ENCODE measurements at regions not wholly inside any gene's neighbourhood (a gene's known extent, or its start where the extent isn't known, plus 50 kb on each side); places are given as distances from the start of the nearest gene placed in this dataset.
"Not testable (repeated sequence)": the region's sequence is repeated elsewhere in the genome, so short reads cannot be mapped to it uniquely, and the experiment has no call there.

DNA sequence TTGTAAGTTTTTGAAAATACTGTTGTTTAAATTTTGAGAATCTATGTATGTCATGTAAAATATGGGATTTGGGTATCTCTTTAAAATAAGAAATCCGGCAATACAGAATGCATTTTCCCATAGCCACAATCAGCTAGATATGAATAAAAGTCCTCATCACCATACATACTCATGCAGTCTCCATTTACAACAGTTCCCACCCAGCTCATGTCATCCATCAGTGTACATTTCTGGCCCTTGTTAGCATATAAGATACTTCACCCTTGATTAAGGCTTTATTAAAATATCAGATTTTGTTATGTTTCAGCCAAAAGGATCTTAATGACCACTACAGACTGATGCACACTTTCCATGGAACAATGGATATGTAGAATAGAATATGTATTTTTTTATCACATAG is 218.0 kb downstream of the DPY19L2 start:
- DNase-seq (ENCODE audit: extremely low read depth, insufficient read length): no peak
- TF ChIP-seq, protein P1, sequence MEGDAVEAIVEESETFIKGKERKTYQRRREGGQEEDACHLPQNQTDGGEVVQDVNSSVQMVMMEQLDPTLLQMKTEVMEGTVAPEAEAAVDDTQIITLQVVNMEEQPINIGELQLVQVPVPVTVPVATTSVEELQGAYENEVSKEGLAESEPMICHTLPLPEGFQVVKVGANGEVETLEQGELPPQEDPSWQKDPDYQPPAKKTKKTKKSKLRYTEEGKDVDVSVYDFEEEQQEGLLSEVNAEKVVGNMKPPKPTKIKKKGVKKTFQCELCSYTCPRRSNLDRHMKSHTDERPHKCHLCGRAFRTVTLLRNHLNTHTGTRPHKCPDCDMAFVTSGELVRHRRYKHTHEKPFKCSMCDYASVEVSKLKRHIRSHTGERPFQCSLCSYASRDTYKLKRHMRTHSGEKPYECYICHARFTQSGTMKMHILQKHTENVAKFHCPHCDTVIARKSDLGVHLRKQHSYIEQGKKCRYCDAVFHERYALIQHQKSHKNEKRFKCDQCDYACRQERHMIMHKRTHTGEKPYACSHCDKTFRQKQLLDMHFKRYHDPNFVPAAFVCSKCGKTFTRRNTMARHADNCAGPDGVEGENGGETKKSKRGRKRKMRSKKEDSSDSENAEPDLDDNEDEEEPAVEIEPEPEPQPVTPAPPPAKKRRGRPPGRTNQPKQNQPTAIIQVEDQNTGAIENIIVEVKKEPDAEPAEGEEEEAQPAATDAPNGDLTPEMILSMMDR (IDR thresholded peaks at IDR 0.05; ENCODE audit: insufficient read depth, low read length, poor library complexity, severe bottlenecking): no peak
- no peak overlapping the region for H3K4me3 ChIP-seq (replicated peaks; ENCODE audit: low read depth, low read length)

DNA sequence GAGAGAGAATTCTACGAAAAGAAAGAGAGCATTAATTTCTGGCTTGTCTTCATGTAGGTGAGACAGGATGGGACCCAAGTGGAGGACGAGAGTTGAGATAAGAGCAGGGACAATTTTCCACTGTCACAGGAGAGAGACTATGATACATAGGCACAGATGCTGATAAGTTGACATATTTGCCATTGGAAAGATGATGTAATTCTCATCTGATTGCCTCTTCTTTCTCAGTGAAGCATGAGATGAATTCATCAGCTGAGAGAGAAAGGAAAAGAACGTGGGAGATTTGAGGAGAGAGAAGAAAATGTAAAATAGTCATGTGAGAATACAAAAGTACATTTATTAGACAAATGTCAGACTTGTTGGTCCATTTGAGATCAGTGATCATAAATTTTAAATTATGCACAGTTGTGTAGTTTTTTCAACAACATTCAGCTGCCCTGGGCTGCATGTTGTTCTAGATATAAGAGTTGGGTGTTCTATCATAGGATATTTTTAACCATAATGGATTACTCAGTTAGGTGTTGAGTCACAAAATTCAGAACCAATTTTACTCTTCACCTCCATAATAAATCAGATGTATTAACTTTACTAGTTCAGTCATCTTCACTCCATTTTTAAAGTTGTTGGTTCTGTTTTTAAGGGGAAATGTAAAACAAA is 222.9 kb downstream of the DPY19L2 start:
- Histone ChIP-seq H3K27me3 (replicated peaks; ENCODE audit: control insufficient read depth, insufficient read depth, low read length) (no peaks in the 10 kb centered on the region), H3K36me3 (ENCODE audit: control insufficient read depth, insufficient read depth, low read length) (no peaks in the 10 kb centered on the region), H3K4me3 (replicated peaks; ENCODE audit: low read depth, low read length) (no peak overlapping the region)
- DNase-seq (ENCODE audit: extremely low read depth, insufficient read length): no peak
- TF ChIP-seq, protein P1 (IDR thresholded peaks at IDR 0.05; ENCODE audit: insufficient read depth, low read length, poor library complexity, severe bottlenecking): no peak

More for the DNA sequence above, 218.0 kb downstream of the DPY19L2 start:
- H3K27me3 ChIP-seq (replicated peaks; ENCODE audit: control insufficient read depth, insufficient read depth, low read length): no peaks in the 10 kb centered on the region
- no peaks in the 10 kb centered on the region for H3K36me3 ChIP-seq (ENCODE audit: control insufficient read depth, insufficient read depth, low read length)

DNA sequence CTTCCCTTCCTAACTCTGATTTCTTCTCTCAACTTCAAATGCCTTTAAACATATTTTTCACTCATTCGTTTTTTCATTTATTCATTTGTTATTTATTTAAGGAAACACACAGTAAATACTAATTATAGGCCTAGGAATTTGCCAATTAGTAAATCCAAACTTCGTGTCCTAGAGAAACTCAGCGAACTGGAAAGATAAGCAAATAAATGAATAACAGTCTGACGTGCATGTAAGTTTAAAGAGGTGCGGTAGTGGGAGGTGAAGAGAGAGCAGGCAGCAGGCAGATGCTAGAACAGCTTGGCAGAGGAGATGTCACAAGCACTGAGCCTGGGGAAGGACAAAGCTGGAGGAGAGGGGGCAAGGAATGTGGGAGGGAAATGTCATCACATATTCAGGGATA is 228.2 kb downstream of the DPY19L2 start:
- TF ChIP-seq, protein P1 (IDR thresholded peaks at IDR 0.05; ENCODE audit: insufficient read depth, low read length, poor library complexity, severe bottlenecking): no peak
- Histone ChIP-seq H3K27me3 (replicated peaks; ENCODE audit: control insufficient read depth, insufficient read depth, low read length) (no peaks in the 10 kb centered on the region), H3K36me3 (ENCODE audit: control insufficient read depth, insufficient read depth, low read length) (no peaks in the 10 kb centered on the region), H3K4me3 (replicated peaks; ENCODE audit: low read depth, low read length) (no peak overlapping the region)
- no peak for DNase-seq (ENCODE audit: extremely low read depth, insufficient read length)

DNA sequence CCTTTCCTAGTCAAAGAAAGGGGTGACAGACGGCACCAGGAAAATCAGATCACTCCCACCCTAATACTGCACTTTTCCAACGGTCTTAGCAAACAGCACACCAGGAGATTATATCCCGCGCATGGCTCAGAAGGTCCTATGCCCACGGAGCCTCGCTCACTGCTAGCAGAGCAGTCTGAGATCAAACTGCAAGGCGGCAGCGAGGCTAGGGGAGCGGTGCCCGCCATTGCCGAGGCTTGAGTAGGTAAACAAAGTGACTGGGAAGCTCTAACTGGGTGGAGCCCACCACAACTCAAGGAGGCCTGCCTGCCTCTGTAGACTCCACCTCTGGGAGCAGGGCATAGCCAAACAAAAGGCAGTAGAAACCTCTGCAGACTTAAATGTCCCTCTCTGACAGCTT is 233.9 kb downstream of the DPY19L2 start:
- not testable (repeated sequence) for H3K36me3 ChIP-seq (ENCODE audit: control insufficient read depth, insufficient read depth, low read length); H3K27me3 ChIP-seq (replicated peaks; ENCODE audit: control insufficient read depth, insufficient read depth, low read length); DNase-seq (ENCODE audit: extremely low read depth, insufficient read length); H3K4me3 ChIP-seq (replicated peaks; ENCODE audit: low read depth, low read length)

DNA sequence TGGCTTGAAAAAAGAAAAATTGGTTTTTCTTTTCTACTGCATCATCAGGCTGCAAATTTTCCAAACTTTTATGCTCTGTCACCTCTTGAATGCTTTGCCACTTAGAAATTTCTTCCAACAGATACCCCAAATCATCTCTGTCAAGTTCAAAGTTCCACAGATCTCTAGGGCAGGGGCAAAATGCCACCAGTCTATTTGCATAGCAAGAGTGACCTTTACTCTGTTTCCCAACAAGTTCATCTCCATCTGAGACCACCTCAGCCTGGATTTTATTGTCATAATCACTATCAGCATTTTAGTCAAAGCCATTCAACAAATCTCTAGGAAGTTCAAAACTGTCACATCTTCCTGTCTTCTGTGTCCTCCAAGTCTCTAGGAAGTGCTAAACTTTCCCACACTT is 240.3 kb downstream of the DPY19L2 start:
- H3K36me3 ChIP-seq (ENCODE audit: control insufficient read depth, insufficient read depth, low read length); H3K27me3 ChIP-seq (replicated peaks; ENCODE audit: control insufficient read depth, insufficient read depth, low read length); DNase-seq (ENCODE audit: extremely low read depth, insufficient read length): not testable (repeated sequence)

DNA sequence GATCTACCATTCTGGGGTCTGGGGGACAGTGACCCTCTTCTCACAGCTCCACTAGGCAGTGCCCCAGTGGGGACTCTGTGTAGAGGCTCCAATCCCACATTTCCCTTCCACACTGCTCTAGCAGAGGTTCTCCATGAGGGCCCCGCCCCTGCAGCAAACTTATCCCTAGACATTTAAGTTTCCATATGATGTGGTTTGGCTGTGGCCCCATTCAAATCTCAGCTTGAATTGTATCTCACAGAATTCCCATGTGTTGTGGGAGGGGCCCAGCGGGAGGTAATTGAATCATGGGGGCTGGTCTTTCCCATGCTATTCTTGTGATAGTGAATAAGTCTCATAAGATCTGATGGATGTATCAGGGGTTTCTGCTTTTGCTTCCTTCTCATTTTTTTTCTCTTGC is 241.3 kb downstream of the DPY19L2 start:
- H3K36me3 ChIP-seq (ENCODE audit: control insufficient read depth, insufficient read depth, low read length); DNase-seq (ENCODE audit: extremely low read depth, insufficient read length); H3K4me3 ChIP-seq (replicated peaks; ENCODE audit: low read depth, low read length); H3K27me3 ChIP-seq (replicated peaks; ENCODE audit: control insufficient read depth, insufficient read depth, low read length): not testable (repeated sequence)

More for the DNA sequence above, 240.3 kb downstream of the DPY19L2 start:
- H3K4me3 ChIP-seq (replicated peaks; ENCODE audit: low read depth, low read length): not testable (repeated sequence)

DNA sequence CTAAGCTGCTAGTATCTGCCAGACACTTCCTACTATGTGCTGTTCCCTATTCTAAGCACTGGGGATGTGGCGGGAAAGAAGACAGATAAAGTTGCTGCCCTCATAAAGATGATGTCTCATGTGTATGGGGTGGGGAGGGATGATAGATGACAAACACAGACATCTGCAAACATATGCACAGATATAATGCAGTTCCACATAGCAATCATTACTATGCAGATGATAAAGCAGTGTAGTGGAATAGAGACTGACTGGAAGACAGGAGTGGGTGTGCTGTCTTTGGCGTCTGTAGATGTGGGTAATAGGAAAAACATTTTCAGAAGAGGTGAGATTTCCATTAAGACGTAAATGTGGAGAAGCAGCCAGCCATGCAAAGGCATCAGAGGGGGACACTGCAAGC is 243.6 kb downstream of the DPY19L2 start:
- no peak for DNase-seq (ENCODE audit: extremely low read depth, insufficient read length)
- Histone ChIP-seq H3K4me3 (replicated peaks; ENCODE audit: low read depth, low read length) (no peak overlapping the region), H3K36me3 (ENCODE audit: control insufficient read depth, insufficient read depth, low read length) (no peaks in the 10 kb centered on the region), H3K27me3 (replicated peaks; ENCODE audit: control insufficient read depth, insufficient read depth, low read length) (no peaks in the 10 kb centered on the region)
- TF ChIP-seq, protein P1 (IDR thresholded peaks at IDR 0.05; ENCODE audit: insufficient read depth, low read length, poor library complexity, severe bottlenecking): no peak

Measured in GM06990 (cell line).